HL-60 (cell line): ENCODE measurements at regions not wholly inside any gene's neighbourhood (a gene's known extent, or its start where the extent isn't known, plus 50 kb on each side); places are given as distances from the start of the nearest gene placed in this dataset.

ENCODE experiments used
- CTCF ChIP-seq: IDR thresholded peaks from one replicate; pipeline ENCODE4 v1.5.1; 2011; ENCODE audit warnings: low read length, control low read depth, inconsistent platforms; ENCODE audit not compliant: insufficient read depth
- POLR2AphosphoS5 ChIP-seq: IDR thresholded peaks from 2 replicates; pipeline ENCODE4 v1.6.1; 2012; ENCODE audit warnings: low read depth
- SPI1 ChIP-seq: IDR thresholded peaks from 2 replicates; pipeline ENCODE4 v1.6.1; 2012; ENCODE audit warnings: low read depth, mild to moderate bottlenecking, borderline replicate concordance

GRCh38 chr2:8122520-8122919, 559.3 kb upstream of the ID2 start:
- TF ChIP-seq CTCF, result no peak
- TF ChIP-seq POLR2AphosphoS5, result no peak
- no peak for TF ChIP-seq SPI1
